ENCODE measurements at regions not wholly inside any gene's neighbourhood (a gene's known extent, or its start where the extent isn't known, plus 50 kb on each side); places are given as distances from the start of the nearest gene placed in this dataset.

GRCh38 chr16:86180780-86181179, 281.8 kb downstream of the IRF8 start:
- no peak for TF ChIP-seq CTCF (IDR thresholded peaks at IDR 0.05; ENCODE audit: control insufficient read depth, extremely low read depth, insufficient read depth)
- no peak for DNase-seq (ENCODE audit: low read depth)
- H3K4me3 ChIP-seq (ENCODE audit: low read depth, low read length): no peak overlapping the region

DNA sequence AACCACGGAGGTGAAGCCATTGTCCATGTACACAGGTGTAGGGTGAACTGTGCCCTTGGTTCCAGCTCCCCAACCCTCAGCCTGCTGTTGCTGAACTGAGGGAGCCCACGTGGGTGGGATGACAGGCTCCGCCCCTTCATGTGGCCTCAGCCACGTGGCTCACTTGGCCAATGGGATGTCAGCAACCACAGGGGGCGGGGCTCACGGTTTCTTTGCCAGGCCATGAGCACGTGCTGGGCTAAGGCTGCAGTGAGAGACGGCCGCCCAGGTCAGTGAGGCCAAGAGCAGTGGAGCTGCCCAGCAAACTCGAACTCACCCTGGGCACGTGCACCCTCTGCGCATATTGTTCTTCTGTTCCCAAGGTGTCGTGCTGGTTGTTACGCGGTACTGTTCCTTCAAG, 282.6 kb downstream of the IRF8 start:
- DNase-seq (ENCODE audit: low read depth): no peak
- no peak overlapping the region for H3K4me3 ChIP-seq (ENCODE audit: low read depth, low read length)
- no peak for TF ChIP-seq CTCF (IDR thresholded peaks at IDR 0.05; ENCODE audit: control insufficient read depth, extremely low read depth, insufficient read depth)

- no peak for DNase-seq (ENCODE audit: low read depth)
- no peak overlapping the region for H3K4me3 ChIP-seq (ENCODE audit: low read depth, low read length)
- no peak for TF ChIP-seq CTCF (IDR thresholded peaks at IDR 0.05; ENCODE audit: control insufficient read depth, extremely low read depth, insufficient read depth)
Observed at GRCh38 chr16:86184185-86184584, 285.2 kb downstream of the IRF8 start.

- no peak for TF ChIP-seq CTCF (IDR thresholded peaks at IDR 0.05; ENCODE audit: control insufficient read depth, extremely low read depth, insufficient read depth)
- H3K4me3 ChIP-seq (ENCODE audit: low read depth, low read length): no peak overlapping the region
- no peak for DNase-seq (ENCODE audit: low read depth)
Observed at GRCh38 chr16:86185089-86185488, 286.1 kb downstream of the IRF8 start.

DNA sequence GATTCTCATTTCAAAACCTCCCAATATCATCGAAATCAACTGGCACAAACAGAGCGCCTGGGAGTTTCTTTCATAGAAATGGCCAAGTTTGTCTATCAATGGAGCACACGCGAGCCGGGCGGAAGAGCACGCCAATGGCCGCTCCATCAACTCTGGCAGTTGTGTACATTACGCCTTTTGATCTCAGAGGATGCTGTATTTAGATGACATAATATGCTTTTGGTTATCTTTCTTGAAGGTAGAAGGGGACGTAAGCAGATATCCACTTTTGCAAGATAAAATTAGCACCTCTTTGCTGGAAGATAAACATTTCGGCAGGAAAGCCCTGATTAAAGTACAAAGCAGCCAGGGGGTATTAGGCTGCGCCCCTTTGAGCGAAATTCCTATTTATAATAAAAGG, 287.4 kb downstream of the IRF8 start:
- H3K4me3 ChIP-seq (ENCODE audit: low read depth, low read length): no peak overlapping the region
- DNase-seq (ENCODE audit: low read depth): no peak
- TF ChIP-seq CTCF (IDR thresholded peaks at IDR 0.05; ENCODE audit: control insufficient read depth, extremely low read depth, insufficient read depth): no peak

GRCh38 chr16:86189934-86190333, 291.0 kb downstream of the IRF8 start:
- no peak for DNase-seq (ENCODE audit: low read depth)

More at GRCh38 chr16:86189934-86190333, 291.0 kb downstream of the IRF8 start:
- TF ChIP-seq CTCF (IDR thresholded peaks at IDR 0.05; ENCODE audit: control insufficient read depth, extremely low read depth, insufficient read depth): no peak
- no peak overlapping the region for H3K4me3 ChIP-seq (ENCODE audit: low read depth, low read length)
